ENCODE measurements at regions not wholly inside any gene's neighbourhood (a gene's known extent, or its start where the extent isn't known, plus 50 kb on each side); places are given as distances from the start of the nearest gene placed in this dataset.

DNA sequence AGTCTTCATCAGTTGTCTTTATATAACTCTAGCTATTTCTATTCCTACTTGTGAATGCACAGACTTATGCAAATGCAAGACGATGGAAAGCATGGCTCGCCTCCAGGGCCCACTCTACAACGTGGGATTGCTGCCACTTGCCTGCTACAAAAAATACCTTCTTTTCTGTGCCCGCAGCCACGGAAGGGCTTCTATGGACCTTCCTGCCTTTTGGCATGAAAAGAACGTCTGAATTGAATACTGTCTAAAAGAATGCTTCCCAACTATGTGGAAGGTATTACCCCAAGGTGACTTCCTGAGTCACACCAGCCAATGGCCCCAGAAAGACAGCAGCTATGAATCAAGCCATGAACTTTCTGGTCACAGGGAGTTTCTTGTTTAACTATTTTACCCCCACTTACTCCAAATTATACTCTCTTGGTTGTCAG, 261.2 kb downstream of the HIVEP2 start:
- DNase-seq: no peak

- DNase-seq: no peak
Measured at GRCh38 chr6:142684371-142684770, 260.6 kb downstream of the HIVEP2 start.

- no peak for DNase-seq
Measured at GRCh38 chr6:142685852-142686506, 259.0 kb downstream of the HIVEP2 start.

- no peak for DNase-seq
Measured at GRCh38 chr6:142686507-142686887, 258.5 kb downstream of the HIVEP2 start.

DNA sequence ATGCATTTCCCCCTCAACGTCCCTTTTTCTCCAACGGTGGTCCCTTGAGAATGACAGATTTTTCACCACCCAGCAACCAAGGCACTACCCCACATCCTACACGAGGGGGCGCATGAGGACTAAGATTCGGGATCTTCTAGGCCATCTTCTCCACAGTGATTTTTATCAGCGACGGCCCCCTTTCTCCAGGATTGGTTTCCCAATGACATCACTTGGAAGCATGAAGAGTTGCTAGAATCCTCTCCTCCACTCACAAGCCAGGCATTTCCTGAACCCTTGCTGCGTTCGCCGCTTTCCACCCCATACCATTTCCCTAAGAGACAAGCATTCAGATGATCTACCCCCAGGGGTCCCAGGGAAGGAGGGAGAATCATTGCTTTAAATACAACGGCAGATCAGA, 252.0 kb downstream of the HIVEP2 start:
- DNase-seq: peak; percentile 69

DNA sequence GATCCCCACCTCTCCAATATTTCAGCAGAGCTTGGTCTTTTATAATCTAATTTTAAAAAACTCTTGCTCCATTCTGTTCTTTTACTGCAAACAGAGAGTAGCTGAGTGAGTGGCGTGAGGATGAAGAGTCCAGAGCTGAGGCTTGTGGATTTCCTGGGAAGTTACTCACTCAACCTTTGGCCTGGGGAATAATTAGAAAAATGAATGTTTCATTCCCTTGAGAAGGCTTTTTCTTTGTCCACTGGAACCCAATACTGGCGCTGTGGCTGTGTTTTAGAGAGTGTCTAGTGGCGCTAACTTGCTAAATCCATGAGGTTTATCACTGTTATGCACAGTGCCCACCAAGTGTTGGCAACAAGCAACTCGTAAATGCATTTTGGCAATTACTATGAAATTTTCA, 251.5 kb downstream of the HIVEP2 start:
- DNase-seq: no peak

DNA sequence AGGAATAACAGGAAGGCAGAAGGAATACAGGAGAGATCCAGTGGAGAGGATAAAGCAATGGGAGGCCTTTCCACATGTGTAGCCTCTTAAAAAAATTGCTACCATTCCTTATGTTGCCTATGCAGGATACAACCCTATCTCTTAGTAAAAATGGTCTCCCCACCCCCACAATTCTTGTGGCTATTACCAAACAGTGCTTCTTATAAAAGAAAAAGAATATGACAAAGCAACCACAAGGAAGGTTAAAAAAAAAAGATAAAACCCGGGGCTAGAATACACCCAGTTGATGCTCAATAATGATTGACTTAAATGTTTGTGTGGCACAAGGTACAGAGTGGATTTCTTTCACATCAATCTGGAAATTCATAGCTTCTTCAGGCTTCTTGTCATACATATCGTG, 250.9 kb downstream of the HIVEP2 start:
- no peak for DNase-seq

- DNase-seq: no peak
Measured at GRCh38 chr6:142695016-142695415, 250.0 kb downstream of the HIVEP2 start.

- no peak for DNase-seq
Measured at GRCh38 chr6:142696123-142697000, 248.6 kb downstream of the HIVEP2 start.

- no peak for DNase-seq
Measured at GRCh38 chr6:142697001-142697335, 248.0 kb downstream of the HIVEP2 start.

GRCh38 chr6:142697922-142698321, 247.1 kb downstream of the HIVEP2 start:
- DNase-seq: no peak

DNA sequence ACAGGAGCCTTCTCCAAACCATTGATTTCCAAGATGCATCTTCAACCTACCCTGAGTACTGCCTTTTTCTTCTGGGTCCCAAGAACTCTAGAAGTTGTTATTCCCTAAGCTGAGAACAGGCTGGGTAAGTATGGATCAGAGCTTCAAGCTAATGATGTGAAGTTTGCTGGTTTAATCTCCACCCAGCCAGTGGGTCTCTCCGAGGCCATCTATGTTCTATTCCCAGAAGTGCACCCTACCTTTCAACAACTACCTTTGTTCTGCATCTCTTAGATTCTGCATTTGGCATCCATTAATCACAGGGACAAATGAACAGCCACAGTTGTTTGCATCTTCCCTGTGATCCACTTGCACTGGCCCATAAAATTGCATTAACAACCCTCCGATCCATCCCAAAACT, 246.2 kb downstream of the HIVEP2 start:
- DNase-seq: no peak

DNA sequence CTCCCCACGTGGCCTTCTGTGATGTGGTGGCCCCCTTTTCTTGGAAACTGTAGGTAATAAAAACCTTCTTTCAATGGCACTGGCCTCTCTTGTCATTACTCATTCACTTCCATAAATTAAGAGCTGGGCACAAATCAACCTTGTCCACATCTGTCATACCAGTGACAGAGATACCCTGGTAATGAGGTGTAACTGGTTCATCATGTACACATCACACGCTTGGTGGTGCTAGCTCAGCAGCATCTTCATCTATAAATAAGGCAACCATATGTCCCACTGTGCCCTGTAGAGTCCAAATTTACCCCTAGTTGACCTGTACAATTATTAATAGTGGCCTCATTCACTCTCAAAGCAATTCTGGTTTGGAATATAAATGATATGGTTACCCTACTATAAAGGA, 245.6 kb downstream of the HIVEP2 start:
- DNase-seq: no peak

DNA sequence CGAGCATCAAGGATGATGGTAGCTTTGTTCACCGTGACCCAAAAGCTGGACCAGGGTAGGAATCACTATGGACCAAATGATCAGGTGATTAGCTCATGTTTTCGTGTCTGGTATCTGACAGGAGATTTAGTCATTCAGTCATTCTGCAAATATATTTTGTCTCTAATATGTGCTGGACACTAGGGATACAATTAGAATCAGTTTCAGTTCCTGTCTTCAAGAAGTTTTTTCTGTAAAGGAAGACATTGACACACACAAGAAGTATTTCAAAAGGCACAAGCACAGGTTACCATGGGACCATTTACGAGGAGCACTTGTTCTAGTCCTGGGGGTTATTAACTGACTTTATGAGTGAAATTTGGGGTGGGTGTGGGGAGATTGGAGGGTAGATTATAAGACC, 244.9 kb downstream of the HIVEP2 start:
- no peak for DNase-seq

DNA sequence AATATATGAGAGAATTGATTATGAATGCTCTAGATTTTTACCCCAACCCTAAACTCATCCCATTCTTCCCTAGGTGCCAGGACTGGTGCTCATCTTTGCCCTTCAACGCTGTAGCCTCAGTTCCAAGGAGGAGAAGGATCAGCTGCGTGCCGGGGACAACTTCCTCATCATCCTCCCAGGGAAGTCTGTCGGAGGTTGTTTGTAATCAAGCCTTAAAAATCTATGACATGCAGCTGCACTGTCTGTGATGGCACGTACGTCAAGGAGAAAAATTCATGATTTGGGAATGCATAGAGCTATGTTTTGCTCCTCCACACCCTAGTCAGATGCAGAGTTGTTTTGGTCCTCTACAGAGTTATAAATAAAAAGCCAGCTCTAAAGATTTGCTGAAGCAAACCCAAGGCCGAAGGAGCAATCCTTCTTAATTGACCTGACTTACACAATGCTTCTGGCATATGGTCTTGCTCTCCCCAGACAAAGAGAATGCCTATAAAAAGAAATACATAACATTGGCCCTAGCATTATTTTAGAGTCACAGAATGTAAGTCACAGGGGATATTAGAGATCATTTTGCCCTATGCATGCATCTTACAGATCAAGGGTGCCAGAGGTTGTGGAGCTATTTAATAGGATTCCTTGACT, 244.2 kb downstream of the HIVEP2 start:
- no peak for DNase-seq

Measured in activated naive CD4-positive, alpha-beta T cell treated with Interleukin-2 at 50 U/mL for 16 hours (primary cell).